ENCODE measurements at regions not wholly inside any gene's neighbourhood (a gene's known extent, or its start where the extent isn't known, plus 50 kb on each side); places are given as distances from the start of the nearest gene placed in this dataset.

DNA sequence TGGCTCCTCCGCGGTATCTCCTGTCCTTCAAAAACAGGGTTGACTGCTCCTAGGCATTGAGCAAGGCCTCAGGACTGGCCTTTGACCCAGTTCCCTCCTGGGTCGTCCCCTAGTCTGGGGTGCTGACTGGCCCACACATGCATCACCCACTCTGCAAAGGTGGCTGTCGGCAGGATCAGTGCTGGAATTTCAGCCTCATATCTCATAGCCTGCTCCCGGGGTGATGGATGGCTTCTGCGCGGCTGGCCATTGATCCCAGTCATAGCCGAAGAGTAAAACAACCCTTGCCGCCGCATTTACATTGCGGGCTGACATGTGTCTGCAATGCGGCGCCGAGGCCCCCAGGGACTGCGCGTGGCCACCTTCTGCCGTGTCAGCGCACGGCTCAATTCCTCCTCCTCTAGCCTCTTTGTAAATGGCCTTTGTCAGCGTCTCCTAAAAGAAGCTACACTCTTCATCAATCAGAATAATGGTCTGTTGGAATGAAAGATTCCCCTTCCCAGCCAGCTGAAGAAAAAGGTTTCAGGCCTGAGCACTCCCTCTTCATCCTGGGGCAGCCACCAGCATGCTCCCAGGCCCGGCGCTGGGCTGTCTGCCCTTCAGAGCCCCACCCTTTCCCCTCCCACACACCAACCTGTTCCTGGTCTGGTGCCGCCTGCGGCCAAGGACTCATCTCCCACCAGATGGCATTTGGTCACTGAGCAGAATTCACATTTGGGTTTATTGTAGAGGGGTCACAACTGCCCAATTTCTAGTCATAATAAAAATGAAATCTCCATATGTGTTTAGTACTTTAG lies 159.0 kb downstream of the PJA2 start:
- no peak overlapping the region for H2BK15ac ChIP-seq (ENCODE audit: low read length)
- TF ChIP-seq ASH2L (IDR thresholded peaks at IDR 0.05; ENCODE audit: low read length) (no peak), BCL11A (IDR thresholded peaks at IDR 0.05; ENCODE audit: low read depth in 2 of 2, low read length in 2 of 2) (no peak), BRCA1 (IDR thresholded peaks at IDR 0.05; ENCODE audit: low read depth, low read length) (no peak), NRF1 (IDR thresholded peaks at IDR 0.05; ENCODE audit: low read depth, low read length) (no peak), RFX5 (IDR thresholded peaks at IDR 0.05; ENCODE audit: borderline replicate concordance, low read depth, low read length) (no peak), CREB1 (IDR thresholded peaks at IDR 0.05) (no peak)
- TF ChIP-seq, protein P1, sequence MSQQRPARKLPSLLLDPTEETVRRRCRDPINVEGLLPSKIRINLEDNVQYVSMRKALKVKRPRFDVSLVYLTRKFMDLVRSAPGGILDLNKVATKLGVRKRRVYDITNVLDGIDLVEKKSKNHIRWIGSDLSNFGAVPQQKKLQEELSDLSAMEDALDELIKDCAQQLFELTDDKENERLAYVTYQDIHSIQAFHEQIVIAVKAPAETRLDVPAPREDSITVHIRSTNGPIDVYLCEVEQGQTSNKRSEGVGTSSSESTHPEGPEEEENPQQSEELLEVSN (IDR thresholded peaks at IDR 0.05), result no peak; the same call in 1 of the 2 replicates
- no peak overlapping the region for H2BK5ac ChIP-seq (ENCODE audit: low read depth, low read length)
- H3K27ac ChIP-seq (ENCODE audit: low read depth, low read length), result no peak overlapping the region
- H3K23ac ChIP-seq (ENCODE audit: insufficient read length), result no peak overlapping the region
- H4K20me1 ChIP-seq (replicated peaks in 1 of 2; ENCODE audit: control insufficient read depth in 1 of 2, insufficient read depth in 2 of 2, low read length in 2 of 2), result no peaks in the 10 kb centered on the region
- H2BK12ac ChIP-seq (ENCODE audit: low read depth, low read length), result no peak overlapping the region
- no peaks in the 10 kb centered on the region for H3K79me1 ChIP-seq (ENCODE audit: low read depth, low read length)
- no peaks in the 10 kb centered on the region; a peak in 1 of 8 replicates for H3K36me3 ChIP-seq (ENCODE audit: control insufficient read depth in 2 of 4, insufficient read depth in 4 of 4, low read length in 3 of 4)
- no peak overlapping the region for H3K4me2 ChIP-seq (ENCODE audit: insufficient read depth in 1 of 2, low read depth in 2 of 2, low read length in 2 of 2)
- H2BK20ac ChIP-seq (ENCODE audit: low read length), result no peak overlapping the region
- no peak overlapping the region for H2BK120ac ChIP-seq (replicated peaks; ENCODE audit: low read depth, low read length)
- peaks cover 6 to 10% of the 10 kb centered on the region in 2 experiments; a peak in 2 of 4 replicates for H3K9me3 ChIP-seq (ENCODE audit: insufficient read depth in 2 of 2, low read depth in 1 of 2, low read length in 1 of 2)
- no peak overlapping the region for H2AFZ ChIP-seq (ENCODE audit: low read length)
- no peak overlapping the region for H3K4me3 ChIP-seq (ENCODE audit: extremely low read depth in 1 of 4, insufficient read depth in 2 of 4, low read depth in 3 of 4, low read length in 4 of 4)
- H4K8ac ChIP-seq (ENCODE audit: extremely low read depth, insufficient read depth, low read length), result no peak overlapping the region
- H3K4ac ChIP-seq (replicated peaks; ENCODE audit: insufficient read length, low read depth, low read length), result no peak overlapping the region
- H3K9ac ChIP-seq (replicated peaks in 1 of 4; ENCODE audit: extremely low read depth in 1 of 4, low read depth in 3 of 4, low read length in 3 of 4), result no peak overlapping the region
- no peak overlapping the region for H4K91ac ChIP-seq (replicated peaks; ENCODE audit: insufficient read length, low read length)
- DNase-seq (ENCODE audit: low read depth in 1 of 2, low spot score in 2 of 2), result no peak
- H3K23me2 ChIP-seq (ENCODE audit: low read depth, low read length), result no peaks in the 10 kb centered on the region
- no peak overlapping the region for H3K14ac ChIP-seq (ENCODE audit: insufficient read length)
- H3K27me3 ChIP-seq (replicated peaks in 1 of 4; ENCODE audit: control insufficient read depth in 3 of 4, extremely low read depth in 1 of 4, insufficient read depth in 3 of 4, low read length in 3 of 4), result no peaks in the 10 kb centered on the region
- H3K56ac ChIP-seq (replicated peaks; ENCODE audit: insufficient read length, low read depth, low read length), result no peak overlapping the region
- no peaks in the 10 kb centered on the region for H3K79me2 ChIP-seq (ENCODE audit: control insufficient read depth in 1 of 2, insufficient read depth in 2 of 2, low read length in 2 of 2)
- no peak overlapping the region for H3K18ac ChIP-seq (ENCODE audit: extremely low read depth, low read length)
- H2AK5ac ChIP-seq (ENCODE audit: low read depth, low read length), result no peak overlapping the region
- CTCF ChIA-PET (ENCODE audit: partially characterized antibody), result no interaction called here
- no peak overlapping the region for H4K5ac ChIP-seq (ENCODE audit: insufficient read length, low read depth, low read length)
- no peak for FAIRE-seq
- POLR2A ChIA-PET (ENCODE audit: partially characterized antibody), result interaction anchor here (0.9 kb wide), 1 partner anchor 18 kb away, joined by 3 read pairs; no protein-coding TSS in a partner anchor
- WGBS, 2 experiments (ENCODE audit: extremely low coverage in 1 of 2, insufficient coverage in 1 of 2, insufficient read length in 1 of 2, insufficient replicate concordance in 2 of 2, low coverage in 1 of 2, low lambda C conversion rate in 2 of 2, missing lambda C conversion rate in 1 of 2), result 91% methylated on average over 24 of the region's 24 CpGs; no CpG with 5 or more reads in 1 of the 2 experiments
- H3K4me1 ChIP-seq (replicated peaks in 1 of 4; ENCODE audit: control insufficient read depth in 3 of 4, insufficient read depth in 4 of 4, low read length in 3 of 4), result no peaks in the 10 kb centered on the region
